Esophagus muscularis mucosa (tissue), 4 donors: ENCODE measurements at regions not wholly inside any gene's neighbourhood (a gene's known extent, or its start where the extent isn't known, plus 50 kb on each side); places are given as distances from the start of the nearest gene placed in this dataset.

Experiments
- DNase-seq: peaks from one replicate; pipeline ENCODE4 v3.0.0-alpha.2; 2017; ENCODE audit errors: extremely low spot score
- H3K27ac ChIP-seq, 4 donors: fragments of 200-600 bp; sonication (generic); replicated peaks in 1 of 4; 1 replicate in 3 of 4; 2 replicates in 1 of 4; pipeline ENCODE4 v1.5.1; 2016 to 2019; ENCODE audit warnings: mild to moderate bottlenecking in 1 of 4
- H3K27me3 ChIP-seq, 4 donors: fragments of 200-600 bp; sonication (generic); one replicate each; pipeline versions ENCODE4 v1.5.1 to v1.6.0; 2016 to 2019
- H3K36me3 ChIP-seq, 4 donors: fragments of 200-600 bp; sonication (generic); one replicate each; pipeline ENCODE4 v1.5.1; 2016 to 2019
- H3K4me1 ChIP-seq, 4 donors: fragments of 200-600 bp; sonication (generic); one replicate each; pipeline ENCODE4 v1.5.1; 2016 to 2019
- H3K4me3 ChIP-seq, 4 donors: fragments of 200-600 bp; sonication (generic); 1 replicate in 2 of 4; 2 replicates in 2 of 4; pipeline ENCODE4 v1.5.1; 2016 to 2019; ENCODE audit warnings: mild to moderate bottlenecking in 4 of 4, moderate library complexity in 1 of 4
- H3K9me3 ChIP-seq, 4 donors: fragments of 200-600 bp; sonication (generic); 1 replicate in 3 of 4; 2 replicates in 1 of 4; pipeline ENCODE4 v1.5.1; 2016 to 2019
- EP300 ChIP-seq: sonication (generic); formaldehyde crosslinking; IDR thresholded peaks from one replicate; pipeline ENCODE4 v1.6.1; 2017; ENCODE audit warnings: antibody characterized with exemption
- POLR2A ChIP-seq: fragments of 450-650 bp; IDR thresholded peaks from one replicate; pipeline ENCODE4 v1.6.1; 2017; ENCODE audit warnings: antibody characterized with exemption, moderate library complexity, mild to moderate bottlenecking, low read depth
- POLR2AphosphoS5 ChIP-seq, 2 donors: sonication (generic); formaldehyde crosslinking; IDR thresholded peaks; one replicate each; pipeline ENCODE4 v1.6.1; 2017; ENCODE audit warnings: antibody characterized with exemption in 2 of 2
- WGBS: methylation state at CpG from one replicate; pipeline ENCODE4 v1.1.5; 2018; 5-methylcytosine and 5-hydroxymethylcytosine counted together
- intact Hi-C: fragments of 100-400 bp; cut with DNase I; formaldehyde crosslinking; loops from one replicate; pipeline ENCODE4 v1.15.1; 2023
- TF ChIP-seq, protein P1 (sequence below), 3 experiments: fragments of 200-600 bp in 2 of 3; fragments of 450-650 bp in 1 of 3; sonication (generic) in 2 of 3; IDR thresholded peaks; one replicate each; pipeline ENCODE4 v1.5.1; 2017 to 2019; ENCODE audit warnings: antibody characterized with exemption in 3 of 3, mild to moderate bottlenecking in 2 of 3, moderate library complexity in 1 of 3

DNA sequence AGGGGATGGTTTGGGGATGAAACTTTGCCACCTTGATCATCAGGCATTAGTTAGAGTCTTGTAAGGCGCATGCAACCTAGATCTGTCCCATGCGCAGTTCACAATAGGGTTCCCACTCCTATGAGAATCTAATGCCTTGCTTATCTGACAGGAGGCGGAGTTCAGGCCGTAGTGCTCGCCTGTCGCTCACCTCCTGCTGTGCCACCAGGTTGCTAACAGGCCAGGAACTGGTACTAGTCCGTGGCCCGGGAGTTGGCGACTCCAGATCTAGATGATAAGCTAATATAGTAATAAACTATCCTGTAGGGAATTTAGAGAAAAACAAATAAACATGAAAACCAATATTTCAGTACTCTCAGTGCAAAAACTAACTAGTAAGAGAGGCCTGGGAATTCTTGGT is 155.4 kb upstream of the ANO5 start:
- TF ChIP-seq EP300 = no peak
- TF ChIP-seq, protein P1, sequence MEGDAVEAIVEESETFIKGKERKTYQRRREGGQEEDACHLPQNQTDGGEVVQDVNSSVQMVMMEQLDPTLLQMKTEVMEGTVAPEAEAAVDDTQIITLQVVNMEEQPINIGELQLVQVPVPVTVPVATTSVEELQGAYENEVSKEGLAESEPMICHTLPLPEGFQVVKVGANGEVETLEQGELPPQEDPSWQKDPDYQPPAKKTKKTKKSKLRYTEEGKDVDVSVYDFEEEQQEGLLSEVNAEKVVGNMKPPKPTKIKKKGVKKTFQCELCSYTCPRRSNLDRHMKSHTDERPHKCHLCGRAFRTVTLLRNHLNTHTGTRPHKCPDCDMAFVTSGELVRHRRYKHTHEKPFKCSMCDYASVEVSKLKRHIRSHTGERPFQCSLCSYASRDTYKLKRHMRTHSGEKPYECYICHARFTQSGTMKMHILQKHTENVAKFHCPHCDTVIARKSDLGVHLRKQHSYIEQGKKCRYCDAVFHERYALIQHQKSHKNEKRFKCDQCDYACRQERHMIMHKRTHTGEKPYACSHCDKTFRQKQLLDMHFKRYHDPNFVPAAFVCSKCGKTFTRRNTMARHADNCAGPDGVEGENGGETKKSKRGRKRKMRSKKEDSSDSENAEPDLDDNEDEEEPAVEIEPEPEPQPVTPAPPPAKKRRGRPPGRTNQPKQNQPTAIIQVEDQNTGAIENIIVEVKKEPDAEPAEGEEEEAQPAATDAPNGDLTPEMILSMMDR (IDR thresholded peaks at IDR 0.05) = no peak
- no peak for TF ChIP-seq POLR2AphosphoS5 (IDR thresholded peaks at IDR 0.05)
- no peak for TF ChIP-seq POLR2A
- DNase-seq = no peak
- intact Hi-C loops = no loop called here
- 74% methylated on average over 9 of the region's 9 CpGs for WGBS
- H3K4me3 ChIP-seq = no peak overlapping the region
- no peaks in the 10 kb centered on the region for H3K9me3 ChIP-seq
- no peaks in the 10 kb centered on the region for H3K36me3 ChIP-seq
- H3K4me1 ChIP-seq = no peaks in the 10 kb centered on the region
- H3K27ac ChIP-seq = no peak overlapping the region
- no peaks in the 10 kb centered on the region for H3K27me3 ChIP-seq

DNA sequence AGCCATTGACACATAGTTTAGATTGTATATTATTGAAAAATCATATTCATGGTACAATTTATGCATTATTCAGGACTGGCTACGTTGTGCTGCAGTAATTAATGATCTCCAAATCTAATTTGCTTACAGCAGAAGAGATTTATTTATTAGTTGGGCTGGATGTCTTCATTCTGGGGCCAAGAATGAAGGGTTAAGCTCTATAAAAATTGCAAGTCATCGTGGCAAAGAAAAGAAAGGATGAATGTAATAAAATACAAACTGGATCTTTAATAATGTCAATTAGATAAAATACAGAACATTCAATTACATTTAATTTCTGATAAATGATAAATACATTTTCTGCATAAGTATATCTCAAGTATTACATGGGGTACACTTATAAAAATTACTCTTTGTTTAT is 151.8 kb upstream of the ANO5 start:
- TF ChIP-seq POLR2A = no peak
- TF ChIP-seq, protein P1 (IDR thresholded peaks at IDR 0.05) = no peak
- TF ChIP-seq POLR2AphosphoS5 (IDR thresholded peaks at IDR 0.05) = no peak
- no peak for TF ChIP-seq EP300
- no peaks in the 10 kb centered on the region for H3K36me3 ChIP-seq
- intact Hi-C loops = no loop called here
- H3K9me3 ChIP-seq = no peaks in the 10 kb centered on the region
- DNase-seq = no peak
- H3K4me3 ChIP-seq = no peak overlapping the region
- no peak overlapping the region for H3K27ac ChIP-seq
- H3K4me1 ChIP-seq = no peaks in the 10 kb centered on the region
- 42% methylated on average over 2 of the region's 2 CpGs for WGBS
- H3K27me3 ChIP-seq = no peaks in the 10 kb centered on the region

DNA sequence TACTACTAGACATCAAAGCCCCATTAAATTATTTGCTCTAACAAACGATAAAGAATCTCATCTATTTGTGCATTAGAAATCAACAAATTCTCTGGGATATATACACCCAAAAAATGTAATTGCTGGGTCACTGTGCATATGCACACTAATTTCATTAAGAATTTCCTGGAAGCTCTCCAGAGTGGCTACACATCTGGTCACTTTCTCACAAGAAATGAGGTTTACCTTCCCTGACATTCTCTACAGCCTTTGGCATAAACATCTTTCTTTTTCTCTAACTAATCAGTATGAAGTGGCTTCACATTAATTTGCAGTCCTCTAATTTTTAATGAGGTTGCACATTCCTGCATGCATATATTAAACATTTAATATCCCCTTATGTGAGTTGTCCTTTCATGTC is 150.8 kb upstream of the ANO5 start:
- TF ChIP-seq, protein P1 (IDR thresholded peaks at IDR 0.05) = no peak
- no peak for TF ChIP-seq EP300
- no peak for TF ChIP-seq POLR2A
- no peak for TF ChIP-seq POLR2AphosphoS5 (IDR thresholded peaks at IDR 0.05)
- no peak overlapping the region for H3K4me3 ChIP-seq
- H3K9me3 ChIP-seq = no peaks in the 10 kb centered on the region
- intact Hi-C loops = no loop called here
- no peaks in the 10 kb centered on the region for H3K36me3 ChIP-seq
- H3K4me1 ChIP-seq = no peaks in the 10 kb centered on the region
- H3K27ac ChIP-seq = no peak overlapping the region
- no peaks in the 10 kb centered on the region for H3K27me3 ChIP-seq
- whole genome bisulfite sequencing = 85% methylated on average over 1 of the region's 1 CpG
- no peak for DNase-seq

DNA sequence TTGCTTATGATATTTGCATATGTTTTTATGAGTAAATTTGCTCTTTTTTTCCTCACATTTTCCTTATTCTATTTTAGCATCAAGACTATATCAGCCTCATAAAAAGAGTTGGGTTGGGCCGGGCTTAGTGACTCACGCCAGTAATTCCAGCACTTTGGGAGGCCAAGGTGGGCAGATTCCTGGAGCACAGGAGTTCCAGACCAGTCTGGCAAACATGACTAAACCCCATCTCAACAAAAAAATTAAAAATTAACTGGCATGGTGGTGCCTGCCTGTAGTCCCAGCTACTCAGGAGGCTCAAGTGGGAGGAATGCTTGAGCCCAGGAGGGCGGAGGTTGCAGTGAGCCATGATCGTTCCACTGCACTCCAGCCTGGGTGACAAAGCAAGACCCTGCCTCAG is 148.8 kb upstream of the ANO5 start:
- Histone ChIP-seq H3K9me3 (no peaks in the 10 kb centered on the region), H3K36me3 (no peaks in the 10 kb centered on the region), H3K27me3 (no peaks in the 10 kb centered on the region), H3K27ac (no peak overlapping the region), H3K4me3 (no peak overlapping the region), H3K4me1 (no peaks in the 10 kb centered on the region)
- WGBS = 87% methylated on average over 4 of the region's 4 CpGs
- intact Hi-C loops = no loop called here
- no peak for DNase-seq
- TF ChIP-seq POLR2AphosphoS5 (IDR thresholded peaks at IDR 0.05) (no peak), EP300 (no peak), POLR2A (no peak)
- TF ChIP-seq, protein P1 (IDR thresholded peaks at IDR 0.05) = no peak

DNA sequence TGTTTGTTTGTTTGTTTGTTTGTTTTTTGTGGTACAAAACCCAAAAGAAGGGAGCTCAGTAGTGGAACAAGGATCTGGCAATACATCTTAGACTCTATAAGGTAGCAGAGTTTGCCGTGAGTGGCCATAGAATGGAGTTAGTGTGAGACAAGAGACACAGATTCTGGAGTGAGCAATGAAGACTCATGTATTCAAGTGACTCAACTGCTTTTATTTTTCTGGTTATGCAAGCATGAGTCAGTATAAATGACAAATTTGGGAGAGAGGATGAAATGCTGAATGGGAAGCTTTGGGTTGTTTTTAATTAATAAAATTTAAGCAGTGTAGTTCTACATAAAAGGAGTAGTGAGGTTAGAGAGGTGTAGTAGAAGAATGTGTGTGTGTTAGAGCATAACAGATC is 143.6 kb upstream of the ANO5 start:
- TF ChIP-seq POLR2A (no peak), POLR2AphosphoS5 (IDR thresholded peaks at IDR 0.05) (no peak), EP300 (no peak)
- TF ChIP-seq, protein P1 (IDR thresholded peaks at IDR 0.05) = no peak
- no peaks in the 10 kb centered on the region for H3K4me1 ChIP-seq
- H3K27ac ChIP-seq = no peak overlapping the region
- no peak for DNase-seq
- no peak overlapping the region for H3K4me3 ChIP-seq
- intact Hi-C loops = no loop called here
- H3K9me3 ChIP-seq = no peaks in the 10 kb centered on the region
- no peaks in the 10 kb centered on the region for H3K36me3 ChIP-seq
- H3K27me3 ChIP-seq = no peaks in the 10 kb centered on the region
- 89% methylated on average over 1 of the region's 1 CpG for WGBS
